ENCODE measurements at regions not wholly inside any gene's neighbourhood (a gene's known extent, or its start where the extent isn't known, plus 50 kb on each side); places are given as distances from the start of the nearest gene placed in this dataset.
"Not testable (repeated sequence)": the region's sequence is repeated elsewhere in the genome, so short reads cannot be mapped to it uniquely, and the experiment has no call there.

- ATAC-seq, result no peak
These were observed 114.5 kb upstream of the IRX1 start for GRCh38 chr5:3481175-3481574.

DNA sequence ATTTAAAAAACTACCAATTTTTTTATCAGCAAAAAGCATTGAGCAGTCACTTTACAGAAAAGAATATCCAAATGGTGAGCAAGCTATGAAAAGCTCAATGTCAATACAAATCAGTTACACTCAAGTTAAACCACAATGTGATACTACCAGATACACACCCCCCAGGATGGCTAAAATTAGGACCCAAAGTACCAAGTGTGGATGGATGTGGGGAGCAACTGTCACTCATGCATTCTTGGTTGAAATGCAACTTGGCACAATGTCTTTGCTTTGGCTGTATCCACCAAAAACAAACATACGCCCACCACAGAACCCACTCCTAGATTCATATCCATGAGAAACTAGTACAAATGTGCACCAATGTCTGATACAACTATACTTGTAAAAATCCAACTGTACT, 120.0 kb upstream of the IRX1 start:
- no peak for ATAC-seq

GRCh38 chr5:3466392-3466791, 129.2 kb upstream of the IRX1 start:
- ATAC-seq, result no peak

- ATAC-seq, result no peak
These were observed 135.2 kb upstream of the IRX1 start for GRCh38 chr5:3460416-3460815.

- ATAC-seq, result peak; percentile 32
These were observed 139.4 kb upstream of the IRX1 start for GRCh38 chr5:3456121-3456681.

DNA sequence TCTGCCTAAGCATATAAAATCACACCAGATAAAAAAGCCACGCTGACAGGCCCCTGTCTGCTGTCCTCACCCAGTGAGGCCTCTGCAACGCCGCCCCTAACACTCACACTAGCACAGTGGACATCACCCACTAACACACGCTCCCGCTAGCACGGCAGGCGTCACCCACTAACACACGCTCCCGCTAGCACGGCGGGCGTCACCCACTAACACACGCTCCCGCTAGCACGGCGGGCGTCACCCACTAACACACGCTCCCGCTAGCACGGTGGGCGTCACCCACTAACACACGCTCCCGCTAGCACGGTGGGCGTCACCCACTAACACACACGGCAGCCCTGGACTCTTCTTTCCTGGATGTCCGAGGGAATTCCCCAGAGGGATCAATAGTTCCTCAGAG, 141.6 kb upstream of the IRX1 start:
- ATAC-seq, result not testable (repeated sequence)

- no peak for ATAC-seq
These were observed 143.0 kb upstream of the IRX1 start for GRCh38 chr5:3452622-3453021.

DNA sequence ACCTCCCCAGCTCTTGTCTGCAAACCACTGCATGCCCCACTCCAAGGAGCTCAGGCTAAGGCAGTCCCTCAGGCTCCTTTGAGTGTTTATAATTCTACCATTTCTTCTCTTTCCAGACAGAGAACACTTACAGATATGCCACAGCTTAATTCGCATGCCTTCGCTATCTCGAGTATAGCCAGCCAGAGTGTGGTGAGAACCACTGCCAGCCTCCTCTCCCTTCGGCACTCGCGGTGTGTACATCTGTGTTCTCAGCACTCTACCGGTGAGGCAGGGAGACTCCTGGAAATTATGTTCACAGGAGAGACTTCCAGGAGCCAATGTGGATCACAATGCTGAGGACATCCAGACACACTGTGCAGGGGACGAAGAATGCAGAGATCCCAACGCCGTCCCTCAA, 143.7 kb upstream of the IRX1 start:
- ATAC-seq, result no peak

DNA sequence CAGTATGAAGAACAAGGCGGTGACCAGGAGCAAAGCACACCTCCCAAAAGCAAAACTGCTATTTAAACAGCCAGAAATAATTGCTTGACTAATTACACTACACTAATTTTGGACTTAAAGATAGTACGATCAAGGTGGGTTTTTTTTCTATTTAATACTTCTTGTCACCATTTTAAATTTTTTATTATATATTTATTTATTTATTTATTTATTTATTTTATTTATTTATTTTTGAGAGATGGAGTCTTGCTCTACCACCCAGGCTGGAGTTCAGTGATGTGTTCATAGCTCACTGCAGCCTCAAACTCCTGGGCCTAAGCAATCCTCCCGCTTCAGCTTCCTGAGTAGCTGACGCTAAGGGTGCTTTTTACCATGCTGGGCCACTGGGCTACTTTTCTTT, 146.2 kb upstream of the IRX1 start:
- no peak for ATAC-seq

DNA sequence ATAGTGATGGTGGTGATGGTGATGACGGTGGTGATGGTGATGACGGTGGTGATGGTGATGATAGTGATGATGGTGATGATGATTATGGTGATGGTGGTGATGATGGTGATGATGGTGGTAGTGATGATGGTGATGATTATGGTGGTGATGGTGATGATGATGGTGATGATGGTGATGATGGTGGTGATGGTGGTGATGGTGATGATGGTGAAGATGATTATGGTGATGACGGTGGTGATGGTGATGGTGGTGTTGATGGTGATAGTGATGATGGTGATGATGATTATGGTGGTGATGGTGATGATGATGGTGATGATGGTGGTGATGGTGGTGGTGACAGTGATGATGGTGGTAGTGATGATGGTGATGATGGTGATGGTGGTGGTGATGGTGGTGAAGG, 149.2 kb upstream of the IRX1 start:
- no peak for ATAC-seq

GRCh38 chr5:3445517-3445916, 150.1 kb upstream of the IRX1 start:
- ATAC-seq, result not testable (repeated sequence)

GRCh38 chr5:3432135-3432534, 163.5 kb upstream of the IRX1 start:
- no peak for ATAC-seq

DNA sequence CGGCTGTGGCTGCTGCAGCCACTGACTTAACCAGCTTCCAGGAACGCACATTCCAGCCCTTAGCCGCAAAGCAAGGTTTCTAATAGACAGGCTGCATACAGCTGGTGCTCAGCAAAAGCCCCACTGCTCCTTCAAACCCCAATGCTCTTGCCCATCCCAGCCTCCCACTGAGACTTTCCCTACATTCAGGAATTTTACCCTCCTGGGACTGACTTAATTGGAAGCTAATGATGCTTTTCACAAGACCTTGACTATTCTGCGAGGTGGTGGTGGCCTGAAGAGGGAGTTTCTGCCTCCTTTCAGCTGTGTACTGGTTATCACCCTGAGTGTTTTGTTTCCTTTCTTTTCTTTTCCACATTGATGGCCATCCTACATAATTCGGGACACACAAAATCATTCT, 164.9 kb upstream of the IRX1 start:
- no peak for ATAC-seq

DNA sequence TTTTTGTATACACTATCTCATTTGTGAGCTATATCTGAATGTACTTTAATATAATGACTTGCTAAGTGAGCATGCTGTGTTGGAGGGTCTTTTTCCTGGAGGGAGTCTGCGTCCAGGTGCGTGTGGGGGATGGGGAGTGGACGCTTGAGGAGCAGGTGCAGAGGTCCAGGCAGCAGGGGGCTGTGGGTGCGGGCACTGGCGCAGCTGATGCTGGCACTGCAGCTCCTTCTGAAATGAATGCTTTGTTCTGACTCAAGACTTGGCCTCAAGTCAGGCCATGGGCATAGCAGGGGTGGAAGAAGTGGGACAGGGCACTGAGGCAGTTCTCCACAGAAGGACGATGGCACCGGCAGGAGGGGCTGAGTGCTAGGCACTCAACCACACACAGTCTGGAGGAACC, 165.7 kb upstream of the IRX1 start:
- no peak for ATAC-seq

DNA sequence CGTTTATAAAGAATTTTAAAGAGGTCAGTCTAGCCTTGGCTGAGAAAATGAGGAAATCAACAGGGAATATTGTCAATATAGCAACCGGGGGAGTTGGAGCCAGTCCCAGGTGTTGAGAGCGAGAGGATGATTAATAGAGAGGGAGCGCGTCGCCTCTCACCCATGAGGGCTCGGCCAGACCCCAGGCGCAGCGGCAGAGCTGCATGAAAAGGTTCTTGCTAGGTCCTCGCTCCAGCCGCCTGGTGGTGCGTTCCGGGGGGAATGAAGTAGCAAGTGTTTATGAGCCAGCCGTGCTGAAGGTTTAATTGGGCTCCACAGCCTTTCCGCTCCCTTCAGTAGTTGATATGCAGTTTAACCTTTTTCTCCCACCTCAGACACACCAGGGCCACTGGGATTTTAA, 167.3 kb upstream of the IRX1 start:
- ATAC-seq, result no peak

DNA sequence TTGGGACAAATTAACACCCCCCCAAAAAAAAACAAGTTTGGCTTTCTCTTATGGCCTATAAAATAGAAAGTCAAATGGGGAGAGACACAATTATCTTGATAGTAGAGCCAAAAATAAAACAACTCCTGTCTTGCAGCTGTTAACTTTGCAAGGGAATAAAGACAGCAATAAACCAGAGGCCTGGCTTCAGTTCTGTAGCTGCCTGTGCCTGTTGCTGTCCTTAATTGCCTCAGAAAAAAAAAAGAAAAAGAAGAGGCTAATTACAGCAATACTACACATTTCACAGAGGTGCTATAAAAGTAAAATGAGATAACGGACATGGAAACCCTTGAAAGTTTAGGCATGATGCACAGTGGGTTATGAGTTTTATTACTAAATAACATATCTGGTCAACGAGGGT, 170.7 kb upstream of the IRX1 start:
- no peak for ATAC-seq

DNA sequence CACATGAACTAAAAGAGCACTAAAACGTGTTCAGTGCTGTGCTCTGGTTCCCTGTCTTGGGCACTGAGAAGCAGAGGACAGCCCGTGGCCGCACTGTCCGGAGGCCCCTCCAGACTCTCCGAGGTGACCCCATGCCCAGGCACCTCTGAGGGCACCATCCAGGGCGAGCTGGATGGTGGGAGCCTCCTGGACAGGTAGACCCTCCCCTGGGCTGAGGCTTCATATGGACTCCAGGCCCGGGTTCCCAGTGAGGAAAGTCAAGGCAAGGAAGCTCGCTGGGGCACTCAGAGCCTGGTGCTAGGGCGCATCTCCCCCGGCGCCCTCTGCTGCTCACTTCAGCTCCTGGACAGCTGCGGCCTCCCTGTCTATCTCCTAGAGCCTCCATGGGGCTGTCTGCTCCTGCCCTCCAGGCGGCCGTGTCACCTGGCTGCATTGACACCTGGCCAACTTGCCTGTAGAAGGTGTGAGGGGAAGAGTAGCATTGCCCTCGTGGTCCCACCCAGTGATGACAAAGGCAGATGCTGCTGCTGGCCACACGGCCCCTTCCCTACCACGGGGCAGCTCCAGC, 178.2 kb upstream of the IRX1 start:
- no peak for ATAC-seq

DNA sequence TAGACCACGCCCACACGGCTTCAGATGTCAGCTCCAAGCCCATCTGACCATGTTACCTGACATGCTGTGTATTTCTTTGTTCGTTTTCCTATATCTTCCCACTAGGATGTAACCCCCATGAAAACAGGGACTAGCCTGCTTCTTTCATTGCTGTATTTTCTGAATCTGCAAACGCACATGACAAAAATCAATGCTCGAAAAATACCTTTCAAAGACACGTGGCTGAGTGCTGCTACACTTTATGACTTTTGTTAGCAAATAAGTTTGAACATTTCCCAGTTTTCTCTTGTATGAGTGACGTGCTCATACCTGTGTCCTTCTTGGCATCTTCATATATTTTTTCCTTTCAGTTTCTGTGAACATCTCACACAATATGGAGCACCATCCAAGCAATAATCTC, 181.3 kb upstream of the IRX1 start:
- no peak for ATAC-seq

DNA sequence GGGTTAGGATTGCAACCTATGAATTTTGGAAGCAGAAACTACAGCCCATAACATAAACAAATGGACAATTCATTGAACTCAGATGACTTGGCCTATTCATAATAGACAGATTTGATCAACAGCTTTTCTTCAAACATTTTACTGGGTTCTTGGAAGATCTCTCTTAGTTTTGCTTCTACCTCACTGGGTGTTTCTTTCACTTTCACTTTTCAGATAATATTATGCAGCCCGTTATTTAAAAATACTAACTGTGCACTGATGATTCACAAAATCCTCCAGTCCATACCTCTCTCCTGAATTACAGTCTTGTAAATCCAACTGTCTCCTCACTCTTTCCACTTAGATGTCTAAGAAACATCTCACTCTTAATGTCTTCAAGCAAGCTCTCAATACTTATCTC, 183.5 kb upstream of the IRX1 start:
- no peak for ATAC-seq

DNA sequence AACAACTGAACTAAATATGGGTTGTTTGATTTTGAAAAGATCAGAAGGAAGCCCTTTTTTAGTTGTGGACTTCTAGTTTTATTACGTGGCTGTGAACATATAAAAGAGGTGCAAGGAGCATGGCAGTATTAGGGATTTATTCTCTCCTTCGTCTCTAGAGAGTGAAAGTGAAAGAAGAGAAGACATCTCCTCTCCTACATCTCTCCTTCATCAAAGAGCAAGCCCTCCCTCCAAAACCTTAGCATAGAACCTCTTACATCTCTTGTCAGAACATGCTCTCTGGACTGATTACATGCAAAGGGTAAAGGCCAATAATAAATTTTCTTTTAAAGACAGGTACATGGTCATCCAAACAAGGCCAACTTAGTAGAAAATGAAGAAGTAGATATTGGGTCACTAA, 184.3 kb upstream of the IRX1 start:
- no peak for ATAC-seq

DNA sequence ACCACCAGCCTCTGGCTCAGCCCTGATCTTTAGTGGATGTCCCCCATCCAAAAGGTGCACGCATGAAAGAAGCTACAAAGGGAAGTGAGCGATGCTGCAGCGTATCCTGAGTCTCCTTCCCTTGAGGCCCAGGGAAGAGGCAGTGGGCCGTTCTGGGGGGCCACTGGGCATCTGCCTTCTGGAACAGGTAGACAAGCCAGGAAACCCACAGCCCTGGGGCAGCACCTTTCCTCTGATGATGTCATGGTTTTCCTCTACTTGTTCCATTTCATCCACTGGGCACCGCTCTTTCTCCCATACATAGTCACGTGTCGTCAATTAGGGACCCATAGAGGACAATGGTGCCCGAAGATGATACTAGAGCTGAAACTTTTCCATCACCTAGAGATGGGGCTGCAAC, 194.0 kb upstream of the IRX1 start:
- ATAC-seq, result no peak

- ATAC-seq, result no peak
These were observed 195.0 kb upstream of the IRX1 start for GRCh38 chr5:3400659-3401058.

DNA sequence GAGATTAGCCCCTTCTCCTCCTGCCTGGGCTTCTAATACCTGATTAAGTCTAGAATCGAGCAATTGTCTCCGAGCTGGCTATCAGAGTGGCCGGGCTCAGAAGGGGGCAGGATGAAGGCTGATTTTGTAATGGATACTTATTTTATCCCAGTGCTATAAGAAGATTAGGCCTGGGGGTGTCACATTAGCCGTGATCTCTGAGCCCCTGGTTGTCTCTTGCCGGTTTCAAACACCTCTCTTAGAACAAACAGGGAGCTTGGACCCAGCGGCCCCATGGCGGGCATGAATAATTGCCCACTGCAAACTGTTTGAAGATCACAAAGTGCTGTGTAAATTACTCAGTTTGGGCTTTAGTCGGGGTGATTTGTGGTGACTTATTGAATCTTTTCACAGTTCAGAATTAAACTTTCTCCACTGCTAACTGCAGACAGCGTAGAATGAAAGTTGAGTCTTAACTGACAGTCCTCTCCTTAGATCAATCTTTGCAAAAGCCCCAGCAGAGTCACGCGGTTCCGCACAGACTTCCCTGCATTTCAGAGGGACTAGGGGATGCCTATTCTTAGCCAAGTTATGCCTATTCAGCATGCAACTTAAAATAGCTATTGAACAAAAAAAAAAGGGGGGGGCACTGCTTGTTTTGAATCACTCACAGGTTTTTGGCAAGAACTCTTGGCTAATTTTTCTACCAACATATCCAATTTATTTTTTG, 200.6 kb upstream of the IRX1 start:
- ATAC-seq, result no peak

- ATAC-seq, result no peak
These were observed 201.6 kb upstream of the IRX1 start for GRCh38 chr5:3393920-3394597.
